Right renal cortex interstitium (tissue), 3 donors: ENCODE measurements at regions not wholly inside any gene's neighbourhood (a gene's known extent, or its start where the extent isn't known, plus 50 kb on each side); places are given as distances from the start of the nearest gene placed in this dataset.
"Not testable (repeated sequence)": the region's sequence is repeated elsewhere in the genome, so short reads cannot be mapped to it uniquely, and the experiment has no call there.

Experiments
- DNase-seq, 3 donors: peaks; one replicate each; pipeline ENCODE4 v3.0.0-alpha.2; 2013; ENCODE audit warnings: low read depth in 3 of 3, low spot score in 2 of 3

DNA sequence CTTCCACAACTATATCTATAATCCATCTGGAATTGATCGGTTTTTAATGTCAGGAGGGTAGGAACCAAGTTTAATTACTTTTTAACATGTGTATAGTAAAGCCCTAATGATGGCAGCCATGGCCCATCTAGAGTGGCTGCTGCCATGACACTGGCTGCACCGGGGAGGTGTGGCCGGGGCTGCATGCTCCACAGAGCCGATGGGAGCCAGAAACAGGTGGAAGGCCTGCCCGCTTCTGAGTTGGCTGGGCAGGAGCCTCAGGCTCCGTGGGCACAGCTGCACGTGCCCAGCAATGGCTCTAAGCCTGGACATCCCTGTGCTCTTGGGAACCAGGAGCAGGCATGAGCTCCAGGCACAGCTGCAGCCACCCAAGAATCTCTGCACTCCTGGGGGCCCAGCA, 73.0 kb downstream of the GBP6 start:
- DNase-seq, result no peak

DNA sequence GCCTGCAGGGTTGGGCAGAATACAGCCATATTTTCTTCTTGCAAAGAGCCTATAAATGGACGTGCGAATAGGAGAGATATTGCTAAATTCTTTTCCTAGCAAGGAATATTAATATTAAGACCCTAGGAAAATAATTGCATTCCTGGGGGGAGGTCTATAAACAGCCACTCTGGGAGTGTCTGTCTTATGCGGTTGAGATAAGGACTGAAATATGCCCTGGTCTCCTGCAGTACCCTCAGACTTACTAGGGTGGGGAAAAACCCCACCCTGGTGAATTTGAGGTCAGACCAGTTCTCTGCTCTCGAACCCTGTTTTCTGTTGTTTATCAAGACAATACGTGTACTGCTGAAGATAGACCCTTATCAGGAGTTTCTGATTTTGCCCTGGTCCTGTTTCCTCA, 74.4 kb downstream of the GBP6 start:
- DNase-seq, result not testable (repeated sequence)

DNA sequence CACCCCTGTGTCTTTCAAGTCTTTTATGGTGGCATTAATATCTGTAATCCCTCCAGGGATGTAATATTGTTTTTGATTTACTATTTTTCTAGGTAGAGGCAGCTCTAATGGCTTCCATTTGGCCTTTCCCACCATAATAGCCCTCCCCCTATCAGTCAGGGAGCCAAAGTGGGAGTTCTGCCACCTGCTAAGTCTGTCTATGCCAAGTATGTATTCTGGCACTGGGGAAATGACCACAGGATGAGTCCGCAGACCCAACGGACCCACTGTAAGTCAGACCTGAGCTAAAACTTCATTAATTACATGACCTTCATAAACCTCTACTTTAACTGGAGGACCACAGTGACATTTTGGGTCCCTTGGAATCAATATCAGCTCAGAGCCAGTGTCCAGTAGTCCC, 77.1 kb downstream of the GBP6 start:
- DNase-seq, result no peak

DNA sequence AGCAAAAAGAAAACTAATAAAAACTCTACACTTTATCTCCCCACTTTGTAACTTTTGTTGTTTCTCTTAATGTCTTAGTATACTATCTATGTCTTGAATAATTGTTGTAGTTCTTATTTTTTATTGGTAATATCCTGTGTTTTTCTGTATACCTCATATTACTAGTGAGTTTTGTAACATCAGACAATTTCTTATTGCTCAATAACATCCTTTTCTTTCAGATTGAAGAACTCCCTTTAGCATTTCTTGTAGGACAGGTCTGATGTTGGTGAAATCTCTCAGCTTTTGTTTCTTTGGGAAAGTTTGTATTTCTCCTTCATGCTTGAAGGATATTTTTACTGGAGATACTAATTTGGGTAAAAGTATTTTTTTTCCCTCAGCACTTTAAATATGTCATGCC, 79.8 kb upstream of the LRRC8B start:
- no peak for DNase-seq

DNA sequence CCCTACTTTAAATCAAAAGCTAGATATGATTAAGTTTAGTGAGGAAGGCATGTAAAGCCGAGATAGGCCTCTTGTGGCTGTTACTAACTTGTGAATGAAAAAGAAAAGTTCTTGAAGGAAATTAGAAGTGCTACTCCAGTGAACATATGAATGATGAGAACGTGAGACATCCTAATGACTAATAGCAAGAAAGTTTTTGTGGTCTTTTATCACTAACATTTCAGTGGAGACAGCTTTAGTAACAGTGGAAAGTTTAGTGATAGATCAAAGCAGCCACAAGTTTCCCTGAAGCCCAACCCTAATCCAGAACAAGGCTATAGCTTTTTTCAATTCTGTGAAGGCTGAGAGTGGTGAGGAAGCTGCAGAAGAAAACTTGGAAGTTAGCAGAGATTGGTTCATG, 73.6 kb upstream of the LRRC8B start:
- no peak for DNase-seq

DNA sequence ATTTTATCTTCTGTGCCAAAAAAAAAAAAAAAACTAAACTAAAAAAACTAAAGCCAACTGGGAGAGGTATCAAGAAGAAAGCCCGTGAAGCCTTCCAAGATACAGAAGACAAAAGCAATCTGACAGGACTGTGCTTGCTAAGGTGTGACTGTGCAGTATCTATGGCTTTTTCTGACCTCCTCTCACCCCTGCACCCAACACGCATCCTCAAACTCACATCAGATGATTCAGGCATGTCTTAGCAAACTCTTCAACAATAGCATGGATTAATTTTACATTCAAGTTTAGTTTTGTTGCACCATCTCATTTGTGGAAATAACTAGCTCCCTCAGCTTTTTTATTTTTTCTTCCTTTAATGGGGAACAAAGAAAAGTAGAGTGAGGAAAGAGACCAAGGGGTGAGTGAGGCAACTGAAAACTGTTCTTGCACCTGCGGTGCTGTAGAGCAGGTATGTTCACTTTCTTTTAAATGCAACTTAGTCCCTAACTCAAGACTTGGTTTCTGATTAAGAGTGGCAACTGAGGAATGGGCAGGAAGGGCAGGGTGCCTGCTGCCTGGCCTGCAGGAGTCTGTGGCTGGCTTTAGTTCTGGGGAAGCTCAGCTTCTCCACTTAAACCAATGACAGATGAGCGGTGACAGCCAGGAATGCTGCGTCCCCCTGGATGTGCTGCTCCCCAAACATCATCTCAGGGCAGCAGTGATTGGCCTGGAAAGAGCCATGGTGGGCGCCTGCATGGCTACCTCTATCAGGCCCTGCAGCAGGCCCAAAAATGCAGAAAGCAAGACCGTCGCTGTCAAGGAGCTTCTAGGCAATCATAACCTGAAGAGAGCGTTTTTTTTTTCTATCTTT, 71.3 kb upstream of the LRRC8B start:
- DNase-seq, result no peak

DNA sequence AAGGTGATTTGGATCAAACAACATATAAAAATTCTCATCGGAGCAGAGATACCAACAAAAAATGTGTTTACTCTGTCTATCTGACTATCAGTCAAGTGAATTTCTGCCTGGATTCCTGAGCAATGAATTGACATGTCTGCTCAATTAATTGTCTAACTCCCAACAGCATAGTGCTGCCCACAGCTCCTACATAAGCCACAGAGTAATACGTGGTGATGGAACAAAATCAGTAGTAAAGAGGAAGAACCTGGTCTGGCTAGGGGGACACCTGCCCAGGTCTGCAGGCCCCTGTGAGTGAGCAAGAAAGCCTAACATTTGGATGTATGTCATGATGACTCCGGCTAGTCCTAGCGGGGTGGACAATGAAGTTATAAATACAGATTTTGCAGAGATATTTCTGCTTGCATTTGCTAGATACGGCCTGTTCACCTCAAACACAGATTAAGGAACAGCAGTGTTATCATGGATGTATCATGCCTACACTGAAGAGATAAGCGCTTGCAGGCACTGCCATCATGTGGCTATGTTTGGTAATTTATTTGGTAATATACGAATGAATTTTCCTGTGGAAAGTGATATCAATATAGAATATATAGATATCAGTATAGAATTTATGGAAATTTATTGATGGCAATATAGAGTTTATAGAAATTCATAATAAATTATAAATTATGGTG, 69.6 kb upstream of the LRRC8B start:
- peak; percentile 6 to 32 (median 12) for DNase-seq

DNA sequence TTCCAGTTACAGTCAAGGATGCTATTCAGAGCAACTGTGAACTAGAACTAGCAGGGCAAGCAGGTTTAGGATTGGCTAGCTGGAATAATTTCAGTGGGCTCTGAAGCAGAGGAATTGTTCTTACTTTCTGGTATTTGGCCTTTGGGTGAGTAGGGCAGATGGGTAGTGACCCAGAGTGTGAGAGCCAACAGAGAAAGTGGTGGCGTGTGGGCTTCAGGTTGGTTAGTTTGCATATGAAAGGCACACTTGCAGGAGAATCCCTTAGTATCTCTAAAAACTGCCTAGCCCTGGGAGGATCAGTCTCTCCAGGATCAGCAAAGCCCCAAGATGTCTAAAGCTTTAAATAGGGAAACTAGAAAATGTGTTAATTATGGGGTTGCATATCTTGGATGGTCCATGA, 67.6 kb upstream of the LRRC8B start:
- DNase-seq, result no peak

DNA sequence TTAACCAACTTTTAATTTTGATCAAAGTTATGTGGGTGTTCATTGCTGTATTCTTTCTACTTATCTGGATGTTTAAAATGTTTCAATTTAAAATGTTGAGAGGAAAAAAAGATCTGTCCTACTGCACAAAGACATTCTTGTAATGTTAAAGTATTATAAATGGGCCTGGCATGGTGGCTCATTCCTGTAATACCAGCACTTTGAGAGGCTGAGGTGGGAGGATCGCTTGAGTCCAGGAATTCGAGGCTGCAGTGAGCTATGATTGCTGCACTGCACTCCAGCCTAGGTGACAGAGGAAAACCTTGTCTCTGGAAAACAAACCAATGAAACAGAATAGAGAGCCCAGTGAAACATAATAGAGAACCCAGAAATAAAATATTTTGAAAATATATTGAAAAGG, 65.5 kb upstream of the LRRC8B start:
- no peak for DNase-seq

DNA sequence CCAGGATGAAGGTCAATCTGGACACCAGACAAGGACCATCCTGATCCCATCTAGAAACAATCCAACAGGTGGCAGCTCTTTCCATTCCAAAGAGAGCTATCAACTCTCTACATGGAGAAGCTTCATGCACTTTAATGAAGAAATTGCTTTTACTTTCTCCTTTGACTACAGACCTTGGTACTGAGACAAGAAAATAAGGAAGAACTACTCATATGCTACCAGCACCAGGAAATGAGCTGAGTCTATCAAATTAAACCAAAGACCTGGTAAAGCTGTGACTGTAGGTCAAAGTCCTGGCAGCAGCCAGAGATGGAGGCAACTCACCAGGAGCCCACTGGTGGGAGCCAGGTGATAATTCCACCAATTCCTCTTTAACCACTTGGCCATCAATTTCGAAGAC, 64.3 kb upstream of the LRRC8B start:
- no peak for DNase-seq

DNA sequence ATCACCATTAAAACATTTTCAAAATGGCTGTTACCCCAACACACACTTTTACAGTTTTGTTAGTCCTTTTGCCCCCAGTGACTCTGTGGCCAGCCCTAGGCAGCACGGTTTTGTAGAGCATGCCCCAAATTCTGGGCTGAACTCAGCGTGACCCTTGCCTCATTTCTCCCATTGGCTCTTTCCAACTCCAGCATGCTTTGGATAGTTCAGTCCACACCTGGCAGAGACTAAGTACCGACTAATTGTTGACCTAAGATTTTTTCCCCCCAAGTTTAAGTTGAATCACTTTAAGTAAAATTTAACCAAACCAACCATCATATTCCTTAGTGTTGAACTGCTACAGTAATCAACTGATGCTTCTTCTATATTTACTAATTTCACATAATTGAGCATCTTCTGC, 62.4 kb upstream of the LRRC8B start:
- DNase-seq, result no peak

DNA sequence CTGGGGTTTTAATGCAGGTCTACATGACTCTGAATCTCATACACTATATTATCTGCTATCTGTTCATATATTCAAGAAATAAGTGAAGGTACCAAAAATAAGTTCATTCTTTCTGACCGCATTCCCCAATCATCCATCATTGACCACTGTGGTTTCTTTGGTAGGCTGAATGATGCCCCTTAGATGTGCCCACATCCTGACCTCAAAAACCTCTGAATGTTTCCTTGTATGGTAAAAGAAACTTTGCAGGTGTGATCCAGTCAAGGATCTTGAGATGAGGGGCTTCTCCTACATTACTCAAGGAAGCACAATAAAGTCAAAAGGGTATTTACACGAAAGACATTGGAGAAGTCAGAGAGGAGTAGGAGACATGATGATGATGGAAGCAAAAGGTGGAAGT, 60.6 kb upstream of the LRRC8B start:
- no peak for DNase-seq

DNA sequence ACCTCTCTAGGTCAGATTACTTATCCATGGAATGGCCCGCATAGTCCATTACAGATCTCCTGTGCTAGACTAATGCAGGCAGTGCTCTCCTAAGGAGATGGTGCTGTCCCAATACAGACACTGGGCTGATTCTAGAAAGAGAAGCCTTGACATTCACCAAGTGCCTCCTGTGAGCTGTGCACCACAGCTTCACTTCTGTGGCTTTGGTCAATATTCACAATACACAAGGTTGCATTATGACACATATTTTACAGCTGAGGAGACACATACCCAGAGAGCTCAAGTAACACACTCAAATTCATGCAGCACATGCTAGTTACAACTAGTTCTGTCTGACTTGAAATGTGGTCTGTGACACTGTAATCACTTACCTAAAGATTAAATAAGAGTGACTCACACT, 59.4 kb upstream of the LRRC8B start:
- no peak for DNase-seq

DNA sequence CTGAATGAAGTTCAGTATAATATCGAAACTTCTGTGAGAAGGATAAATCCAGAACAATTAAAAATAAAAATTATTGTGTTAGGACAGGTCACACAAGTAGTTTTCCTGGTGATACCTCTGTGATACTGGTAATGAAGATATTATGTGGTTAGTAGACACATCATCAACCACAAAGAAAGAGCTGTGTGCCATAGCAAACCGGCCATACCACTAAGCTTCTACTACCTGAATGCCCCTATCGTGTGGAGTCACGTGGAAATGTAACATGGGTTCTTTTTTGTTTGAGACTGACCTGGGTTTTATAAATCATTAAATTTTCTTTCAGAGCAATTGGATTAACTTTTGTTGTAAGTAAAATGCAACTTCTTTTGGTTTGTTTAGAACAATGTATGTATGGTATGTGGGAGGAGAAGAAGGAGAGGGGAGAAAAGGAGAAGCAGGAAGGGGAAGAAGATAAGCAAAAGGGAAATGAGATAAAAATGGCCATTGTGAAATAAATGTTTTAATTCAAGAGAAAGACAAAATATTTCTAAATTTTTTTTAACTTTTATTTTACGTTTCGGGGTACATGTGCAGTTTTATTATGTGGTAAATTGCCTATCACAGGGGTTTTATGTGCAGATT, 58.2 kb upstream of the LRRC8B start:
- DNase-seq, result no peak

DNA sequence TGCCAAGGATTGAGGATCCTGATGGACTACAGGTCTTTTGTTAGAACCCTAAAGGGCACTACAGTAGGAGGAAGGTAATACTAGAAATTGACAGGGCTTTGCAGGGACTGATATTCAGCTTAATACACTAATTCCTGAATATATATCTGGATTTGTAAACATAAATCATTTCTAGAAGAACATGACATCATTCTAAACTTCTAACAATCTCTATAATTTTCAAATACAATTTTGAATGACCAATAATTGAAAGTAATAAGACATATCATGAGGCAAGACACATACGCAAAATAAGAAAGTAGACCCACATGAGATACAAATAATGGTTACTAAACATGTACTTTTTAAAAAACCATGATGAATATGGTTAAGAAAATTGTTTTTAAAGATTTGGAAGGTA, 52.4 kb upstream of the LRRC8B start:
- DNase-seq, result no peak

DNA sequence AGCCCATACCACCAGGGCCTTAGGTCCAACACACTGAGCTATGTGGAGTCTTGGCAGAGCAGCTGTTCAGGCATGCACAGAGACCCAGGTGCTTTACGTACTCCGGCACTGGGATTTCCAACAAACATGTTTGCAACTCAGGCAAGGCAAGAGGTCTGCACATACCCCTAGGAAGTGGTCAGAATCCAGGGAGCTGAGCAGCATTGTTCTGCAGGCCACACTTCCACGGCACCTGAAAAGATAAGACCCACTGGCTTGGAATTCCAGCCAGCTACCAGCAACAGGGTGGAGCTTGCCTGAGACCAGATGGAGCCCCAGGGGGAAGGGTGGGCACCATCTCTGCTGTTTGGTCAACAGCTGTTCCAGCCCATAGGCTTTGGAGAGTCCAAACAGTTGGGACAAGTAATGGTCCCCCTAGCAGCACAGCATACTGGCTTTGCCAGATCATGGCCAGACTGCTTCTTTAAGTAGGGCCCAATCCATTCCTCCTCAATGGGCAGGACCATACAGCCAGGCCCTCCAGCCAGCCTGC, 51.7 kb upstream of the LRRC8B start:
- no peak for DNase-seq
